Smooth muscle cell (in vitro differentiated cells): ENCODE measurements at regions not wholly inside any gene's neighbourhood (a gene's known extent, or its start where the extent isn't known, plus 50 kb on each side); places are given as distances from the start of the nearest gene placed in this dataset.

ENCODE experiments used
- DNase-seq: peaks from one replicate; lab custom pipeline; 2025; ENCODE audit not compliant: unreplicated experiment; lab: John Stamatoyannopoulos, UW
- H2AFZ ChIP-seq: fragments of 200-600 bp; sonication (generic); 2 replicates; pipeline ENCODE4 v1.6.0; 2016; ENCODE audit warnings: antibody characterized with exemption, low read depth, mild to moderate bottlenecking
- H3F3A ChIP-seq: fragments of 200-600 bp; sonication (generic); 2 replicates; pipeline ENCODE4 v1.6.0; 2017; ENCODE audit warnings: antibody characterized with exemption, low read depth
- H3K27ac ChIP-seq: fragments of 200-600 bp; sonication (generic); 2 replicates; pipeline ENCODE4 v1.5.1; 2016; ENCODE audit warnings: low read depth, mild to moderate bottlenecking
- H3K27me3 ChIP-seq: fragments of 200-600 bp; sonication (generic); 2 replicates; pipeline ENCODE4 v1.6.1; 2016; ENCODE audit warnings: low read depth, mild to moderate bottlenecking
- H3K36me3 ChIP-seq: fragments of 200-600 bp; sonication (generic); 2 replicates; pipeline ENCODE4 v1.5.1; 2016; ENCODE audit warnings: low read depth
- H3K4me1 ChIP-seq: fragments of 200-600 bp; sonication (generic); 2 replicates; pipeline ENCODE4 v1.5.1; 2016; ENCODE audit warnings: low read depth
- H3K4me2 ChIP-seq: fragments of 200-600 bp; sonication (generic); 2 replicates; pipeline ENCODE4 v1.6.0; 2016; ENCODE audit warnings: mild to moderate bottlenecking
- H3K4me3 ChIP-seq: fragments of 200-600 bp; sonication (generic); 2 replicates; pipeline ENCODE4 v1.5.1; 2016; ENCODE audit warnings: mild to moderate bottlenecking
- H3K79me2 ChIP-seq: fragments of 200-600 bp; sonication (generic); 2 replicates; pipeline ENCODE4 v1.6.0; 2016; ENCODE audit warnings: low read depth, mild to moderate bottlenecking
- H3K9ac ChIP-seq: fragments of 200-600 bp; sonication (generic); 2 replicates; pipeline ENCODE4 v1.6.0; 2016; ENCODE audit warnings: low read depth
- H3K9me3 ChIP-seq: fragments of 200-600 bp; sonication (generic); replicated peaks from 2 replicates; pipeline ENCODE4 v1.5.1; 2016; ENCODE audit warnings: low read depth
- H4K20me1 ChIP-seq: fragments of 200-600 bp; sonication (generic); 2 replicates; pipeline ENCODE4 v1.6.0; 2016; ENCODE audit warnings: low read depth
- WGBS: methylation state at CpG from one replicate; pipeline ENCODE4 v1.1.7; 2016; ENCODE audit warnings: low lambda C conversion rate; 5-methylcytosine and 5-hydroxymethylcytosine counted together
- TF ChIP-seq, protein P1 (sequence below): fragments of 200-600 bp; sonication (generic); IDR thresholded peaks from 2 replicates; pipeline ENCODE4 v1.5.1; 2017; ENCODE audit warnings: borderline replicate concordance, mild to moderate bottlenecking, antibody characterized with exemption; ENCODE audit not compliant: insufficient read depth, poor library complexity, severe bottlenecking

DNA sequence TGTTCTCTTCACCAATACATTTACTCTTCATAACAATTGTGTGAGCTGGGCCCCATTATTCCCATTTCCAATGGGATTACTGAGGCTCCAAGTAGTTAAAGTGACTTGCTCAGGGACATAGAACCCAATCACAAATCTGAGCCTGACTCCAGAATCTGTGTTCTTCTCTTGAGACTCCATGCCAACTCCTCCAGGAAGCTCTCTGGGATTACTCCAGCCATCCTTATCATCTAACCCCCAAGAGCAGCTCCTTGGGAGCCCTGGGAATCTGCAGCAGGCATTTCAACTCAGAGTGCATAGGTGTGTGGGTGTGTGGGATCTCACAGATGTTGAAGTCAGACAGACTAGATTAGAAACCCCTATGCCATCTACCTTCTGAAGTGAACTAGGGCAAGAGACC is 131.4 kb upstream of the BOD1 start:
- Histone ChIP-seq H3K27ac (no peak overlapping the region), H3K79me2 (no peaks in the 10 kb centered on the region), H3F3A (no peaks in the 10 kb centered on the region), H3K4me1 (peaks cover 19% of the 10 kb centered on the region), H3K27me3 (no peaks in the 10 kb centered on the region), H2AFZ (no peak overlapping the region), H3K9me3 (no peaks in the 10 kb centered on the region), H3K9ac (no peak overlapping the region), H3K36me3 (no peaks in the 10 kb centered on the region), H4K20me1 (no peaks in the 10 kb centered on the region), H3K4me2 (no peak overlapping the region), H3K4me3 (no peak overlapping the region)
- TF ChIP-seq, protein P1, sequence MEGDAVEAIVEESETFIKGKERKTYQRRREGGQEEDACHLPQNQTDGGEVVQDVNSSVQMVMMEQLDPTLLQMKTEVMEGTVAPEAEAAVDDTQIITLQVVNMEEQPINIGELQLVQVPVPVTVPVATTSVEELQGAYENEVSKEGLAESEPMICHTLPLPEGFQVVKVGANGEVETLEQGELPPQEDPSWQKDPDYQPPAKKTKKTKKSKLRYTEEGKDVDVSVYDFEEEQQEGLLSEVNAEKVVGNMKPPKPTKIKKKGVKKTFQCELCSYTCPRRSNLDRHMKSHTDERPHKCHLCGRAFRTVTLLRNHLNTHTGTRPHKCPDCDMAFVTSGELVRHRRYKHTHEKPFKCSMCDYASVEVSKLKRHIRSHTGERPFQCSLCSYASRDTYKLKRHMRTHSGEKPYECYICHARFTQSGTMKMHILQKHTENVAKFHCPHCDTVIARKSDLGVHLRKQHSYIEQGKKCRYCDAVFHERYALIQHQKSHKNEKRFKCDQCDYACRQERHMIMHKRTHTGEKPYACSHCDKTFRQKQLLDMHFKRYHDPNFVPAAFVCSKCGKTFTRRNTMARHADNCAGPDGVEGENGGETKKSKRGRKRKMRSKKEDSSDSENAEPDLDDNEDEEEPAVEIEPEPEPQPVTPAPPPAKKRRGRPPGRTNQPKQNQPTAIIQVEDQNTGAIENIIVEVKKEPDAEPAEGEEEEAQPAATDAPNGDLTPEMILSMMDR, result no peak
- no peak for DNase-seq

DNA sequence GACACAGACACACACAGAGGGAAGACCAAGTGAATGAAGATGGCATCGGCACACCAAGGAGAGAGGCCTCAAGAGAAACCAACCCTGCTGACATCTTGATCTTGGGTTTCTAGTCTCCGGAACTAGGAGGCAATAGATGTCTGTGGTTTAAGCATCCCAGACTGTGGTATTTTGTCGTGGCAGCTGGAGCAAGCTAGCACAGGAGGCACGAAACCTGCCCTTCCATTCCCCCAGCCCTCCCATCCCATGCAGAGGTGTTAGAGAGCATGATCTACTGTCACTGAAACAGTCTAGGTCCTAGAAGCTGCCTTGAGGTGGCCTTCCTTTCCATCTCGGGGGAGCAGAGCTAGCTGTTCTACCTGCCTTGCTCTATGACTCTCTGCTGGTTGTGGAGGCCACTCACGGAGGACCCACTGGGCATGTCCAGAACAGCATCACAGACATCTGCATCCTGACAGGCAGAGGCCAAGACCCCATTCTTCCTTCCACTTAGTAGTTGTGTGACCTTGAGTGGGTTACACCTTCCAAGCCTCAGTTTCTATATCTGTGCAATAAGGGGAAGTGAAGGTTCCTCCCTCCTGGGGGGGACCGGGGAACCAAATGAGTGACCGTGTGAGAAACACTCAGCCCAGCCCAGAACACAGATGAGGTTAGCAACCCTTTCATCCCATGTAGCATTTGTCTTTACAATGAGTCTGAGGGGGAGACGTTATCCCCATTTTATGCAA is 134.3 kb upstream of the BOD1 start:
- Histone ChIP-seq H3K4me2 (no peak overlapping the region), H3F3A (no peaks in the 10 kb centered on the region), H3K27ac (no peak overlapping the region), H3K4me3 (no peak overlapping the region), H3K4me1 (peaks cover 12% of the 10 kb centered on the region), H2AFZ (no peak overlapping the region), H3K79me2 (no peaks in the 10 kb centered on the region), H3K27me3 (no peaks in the 10 kb centered on the region), H3K9me3 (no peaks in the 10 kb centered on the region), H3K36me3 (no peaks in the 10 kb centered on the region), H3K9ac (no peak overlapping the region), H4K20me1 (no peaks in the 10 kb centered on the region)
- 84% methylated on average over 9 of the region's 9 CpGs for WGBS
- TF ChIP-seq, protein P1, result no peak
- no peak for DNase-seq

DNA sequence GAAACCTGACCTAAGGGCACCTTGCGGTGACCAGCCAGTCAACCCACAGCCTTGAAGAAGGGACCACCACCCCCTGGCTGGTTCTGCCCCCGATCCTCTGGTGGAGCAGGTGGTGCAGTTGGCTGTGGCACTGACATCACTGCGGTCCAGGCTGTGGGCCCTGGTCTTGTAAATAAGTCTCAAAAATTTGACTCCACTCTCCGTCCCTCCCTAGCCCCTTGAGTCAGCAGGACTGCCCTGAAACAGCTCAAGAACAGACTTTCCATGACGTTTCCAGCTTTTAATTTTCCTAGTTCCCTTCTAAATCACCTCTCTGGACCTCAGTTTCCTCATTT is 134.8 kb upstream of the BOD1 start:
- Histone ChIP-seq H3K9ac (no peak overlapping the region), H3K4me1 (peaks cover 7% of the 10 kb centered on the region), H4K20me1 (no peaks in the 10 kb centered on the region), H3K79me2 (no peaks in the 10 kb centered on the region), H3K36me3 (no peaks in the 10 kb centered on the region), H3K4me2 (no peak overlapping the region), H3K9me3 (no peaks in the 10 kb centered on the region), H2AFZ (no peak overlapping the region), H3K27ac (no peak overlapping the region), H3K4me3 (no peak overlapping the region), H3F3A (no peaks in the 10 kb centered on the region), H3K27me3 (no peaks in the 10 kb centered on the region)
- no peak for DNase-seq
- TF ChIP-seq, protein P1, result no peak
- 94% methylated on average over 5 of the region's 5 CpGs for WGBS

DNA sequence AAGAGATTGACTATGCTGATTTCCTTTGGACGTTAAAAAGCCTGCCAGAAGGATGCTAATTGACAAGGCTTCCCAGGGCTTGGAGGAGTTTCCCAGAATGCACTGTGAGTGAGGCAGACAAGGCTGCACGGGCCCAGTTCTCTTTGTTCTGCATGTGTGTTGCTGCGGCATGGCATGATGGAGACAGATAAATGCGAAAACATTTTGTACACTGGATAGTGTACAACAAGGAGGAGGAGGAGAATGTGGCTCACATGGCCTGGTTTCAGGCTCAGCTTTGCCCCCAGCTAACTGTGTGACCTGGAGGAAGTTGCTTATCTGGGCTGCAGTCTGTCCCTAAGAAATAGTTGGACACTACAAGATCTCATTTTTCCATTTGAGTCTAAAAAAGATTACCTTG is 135.5 kb upstream of the CPEB4 start:
- no peak overlapping the region for H3K9ac ChIP-seq
- peaks cover 5% of the 10 kb centered on the region for H3K4me1 ChIP-seq
- DNase-seq, result no peak
- no peaks in the 10 kb centered on the region for H3K9me3 ChIP-seq
- no peak overlapping the region for H3K4me2 ChIP-seq
- no peak overlapping the region for H3K4me3 ChIP-seq
- H4K20me1 ChIP-seq, result no peaks in the 10 kb centered on the region
- H3F3A ChIP-seq, result no peaks in the 10 kb centered on the region
- H3K36me3 ChIP-seq, result no peaks in the 10 kb centered on the region
- TF ChIP-seq, protein P1, result no peak
- no peak overlapping the region for H3K27ac ChIP-seq
- no peaks in the 10 kb centered on the region for H3K79me2 ChIP-seq
- WGBS, result 88% methylated on average over 4 of the region's 4 CpGs
- no peaks in the 10 kb centered on the region for H3K27me3 ChIP-seq
- no peak overlapping the region for H2AFZ ChIP-seq
